Body of pancreas (tissue), 4 donors: ENCODE measurements at regions not wholly inside any gene's neighbourhood (a gene's known extent, or its start where the extent isn't known, plus 50 kb on each side); places are given as distances from the start of the nearest gene placed in this dataset.

Experiments
- POLR2A ChIP-seq, 3 donors: fragments of 450-650 bp; IDR thresholded peaks; one replicate each; pipeline ENCODE4 v1.6.1; 2016; ENCODE audit warnings: antibody characterized with exemption in 3 of 3, mild to moderate bottlenecking in 2 of 3
- TF ChIP-seq, protein P1 (sequence below), 7 experiments: fragments of 450-650 bp in 4 of 7; fragments of 200-600 bp in 3 of 7; sonication (generic) in 3 of 7; IDR thresholded peaks; one replicate each; pipeline ENCODE4 v1.5.1; 2016 to 2019; ENCODE audit warnings: antibody characterized with exemption in 7 of 7

DNA sequence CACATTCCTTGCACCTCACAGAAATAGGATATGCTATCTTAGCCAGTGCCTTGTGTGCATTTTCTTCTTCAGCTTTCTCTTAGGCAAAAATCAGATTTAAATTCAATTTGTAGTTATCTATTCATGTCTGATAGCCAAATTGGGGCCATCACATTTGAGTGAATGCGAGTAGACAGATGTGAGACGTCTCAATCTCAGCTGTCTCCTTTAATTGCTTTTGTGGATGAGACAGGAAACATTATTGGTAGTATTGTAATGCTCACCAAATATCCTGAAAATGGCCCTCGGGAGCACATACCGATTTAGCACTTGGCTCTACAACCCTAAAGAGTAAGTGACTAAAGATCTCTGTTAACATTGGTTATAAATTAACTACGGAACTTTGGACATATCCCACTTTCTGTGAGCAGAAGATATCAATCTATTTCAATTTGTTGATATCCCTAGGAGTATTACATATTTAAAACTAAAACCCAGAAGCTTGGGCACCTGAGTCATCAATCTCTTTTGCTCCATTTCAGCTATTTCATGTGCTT, 1012.5 kb upstream of the TMEM132C start:
- no peak for TF ChIP-seq POLR2A (IDR thresholded peaks at IDR 0.05)
- TF ChIP-seq, protein P1, sequence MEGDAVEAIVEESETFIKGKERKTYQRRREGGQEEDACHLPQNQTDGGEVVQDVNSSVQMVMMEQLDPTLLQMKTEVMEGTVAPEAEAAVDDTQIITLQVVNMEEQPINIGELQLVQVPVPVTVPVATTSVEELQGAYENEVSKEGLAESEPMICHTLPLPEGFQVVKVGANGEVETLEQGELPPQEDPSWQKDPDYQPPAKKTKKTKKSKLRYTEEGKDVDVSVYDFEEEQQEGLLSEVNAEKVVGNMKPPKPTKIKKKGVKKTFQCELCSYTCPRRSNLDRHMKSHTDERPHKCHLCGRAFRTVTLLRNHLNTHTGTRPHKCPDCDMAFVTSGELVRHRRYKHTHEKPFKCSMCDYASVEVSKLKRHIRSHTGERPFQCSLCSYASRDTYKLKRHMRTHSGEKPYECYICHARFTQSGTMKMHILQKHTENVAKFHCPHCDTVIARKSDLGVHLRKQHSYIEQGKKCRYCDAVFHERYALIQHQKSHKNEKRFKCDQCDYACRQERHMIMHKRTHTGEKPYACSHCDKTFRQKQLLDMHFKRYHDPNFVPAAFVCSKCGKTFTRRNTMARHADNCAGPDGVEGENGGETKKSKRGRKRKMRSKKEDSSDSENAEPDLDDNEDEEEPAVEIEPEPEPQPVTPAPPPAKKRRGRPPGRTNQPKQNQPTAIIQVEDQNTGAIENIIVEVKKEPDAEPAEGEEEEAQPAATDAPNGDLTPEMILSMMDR (IDR thresholded peaks at IDR 0.05): no peak
